Activated CD4-positive, alpha-beta T cell treated with anti-CD3 and anti-CD28 coated beads, Interleukin-2, amount 50 U/mL, for 24 hours (primary cell): ENCODE measurements at regions not wholly inside any gene's neighbourhood (a gene's known extent, or its start where the extent isn't known, plus 50 kb on each side); places are given as distances from the start of the nearest gene placed in this dataset.
"Not testable (repeated sequence)": the region's sequence is repeated elsewhere in the genome, so short reads cannot be mapped to it uniquely, and the experiment has no call there.

Experiments used
- DNase-seq, 2 donors: peaks; one replicate each; pipeline ENCODE4 v3.0.0-alpha.2; 2020; ENCODE audit warnings: low read depth in 1 of 2, low spot score in 1 of 2

GRCh38 chr5:82512025-82512424 is 233.9 kb upstream of the RPS23 start:
- DNase-seq = peak in 1 of 2 donors; percentile 3

- DNase-seq = no peak
Observed at GRCh38 chr5:82511134-82511533, 233.0 kb upstream of the RPS23 start.

GRCh38 chr5:82509762-82510161 is 231.6 kb upstream of the RPS23 start:
- no peak for DNase-seq

- DNase-seq = not testable (repeated sequence)
Observed at GRCh38 chr5:82506390-82506789, 228.2 kb upstream of the RPS23 start.

GRCh38 chr5:82499725-82500244 is 221.6 kb upstream of the RPS23 start:
- DNase-seq = no peak

- DNase-seq = no peak
Observed at GRCh38 chr5:82497242-82497641, 219.1 kb upstream of the RPS23 start.

GRCh38 chr5:82494942-82495341 is 216.8 kb upstream of the RPS23 start:
- no peak for DNase-seq

- DNase-seq = no peak
Observed at GRCh38 chr5:82493221-82493620, 215.1 kb upstream of the RPS23 start.

- no peak for DNase-seq
Observed at GRCh38 chr5:82491397-82491796, 213.2 kb upstream of the RPS23 start.

GRCh38 chr5:82489683-82490082 is 211.5 kb upstream of the RPS23 start:
- DNase-seq = no peak

- DNase-seq = no peak
Observed at GRCh38 chr5:82487131-82487530, 209.0 kb upstream of the RPS23 start.

GRCh38 chr5:82480331-82480730 is 202.2 kb upstream of the RPS23 start:
- DNase-seq = no peak

GRCh38 chr5:82476155-82476554 is 198.0 kb upstream of the RPS23 start:
- no peak for DNase-seq

- DNase-seq = no peak
Observed at GRCh38 chr5:82473262-82473661, 195.1 kb upstream of the RPS23 start.

GRCh38 chr5:82470185-82470994 is 192.2 kb upstream of the RPS23 start:
- DNase-seq = no peak

GRCh38 chr5:82466986-82467561 is 188.9 kb upstream of the RPS23 start:
- DNase-seq = no peak

GRCh38 chr5:82465235-82465634 is 187.1 kb upstream of the RPS23 start:
- DNase-seq = no peak

GRCh38 chr5:82459626-82460025 is 181.5 kb upstream of the RPS23 start:
- no peak for DNase-seq

GRCh38 chr5:82455317-82455716 is 177.2 kb upstream of the RPS23 start:
- DNase-seq = not testable (repeated sequence)

- no peak for DNase-seq
Observed at GRCh38 chr5:82448374-82448773, 170.2 kb upstream of the RPS23 start.

- DNase-seq = no peak
Observed at GRCh38 chr5:82447913-82448312, 169.8 kb upstream of the RPS23 start.

- no peak for DNase-seq
Observed at GRCh38 chr5:82446809-82447208, 168.7 kb upstream of the RPS23 start.
